Glutamatergic neuron (in vitro differentiated cells): ENCODE measurements at regions not wholly inside any gene's neighbourhood (a gene's known extent, or its start where the extent isn't known, plus 50 kb on each side); places are given as distances from the start of the nearest gene placed in this dataset.

ENCODE experiments used
- DNase-seq: peaks from one replicate; pipeline ENCODE4 v3.0.0; 2022
- H3K27ac Mint-ChIP-seq: one replicate; pipeline ENCODE4 v1.8.0; 2020; ENCODE audit warnings: mild to moderate bottlenecking, mixed read lengths, inconsistent platforms; ENCODE audit not compliant: unreplicated experiment
- H3K27me3 Mint-ChIP-seq: one replicate; pipeline ENCODE4 v1.8.0; 2020; ENCODE audit warnings: mild to moderate bottlenecking, moderate library complexity, mixed read lengths, inconsistent platforms; ENCODE audit not compliant: unreplicated experiment
- H3K36me3 Mint-ChIP-seq: one replicate; pipeline ENCODE4 v1.8.0; 2020; ENCODE audit warnings: mild to moderate bottlenecking, mixed read lengths, inconsistent platforms; ENCODE audit not compliant: unreplicated experiment
- H3K4me1 Mint-ChIP-seq: one replicate; pipeline ENCODE4 v1.8.0; 2020; ENCODE audit warnings: mild to moderate bottlenecking, low read depth, mixed read lengths, inconsistent platforms; ENCODE audit not compliant: unreplicated experiment
- H3K4me3 Mint-ChIP-seq: one replicate; pipeline ENCODE4 v1.8.0; 2020; ENCODE audit warnings: mild to moderate bottlenecking, mixed read lengths, inconsistent platforms; ENCODE audit not compliant: unreplicated experiment
- H3K9me3 Mint-ChIP-seq: one replicate; pipeline ENCODE4 v1.8.0; 2020; ENCODE audit warnings: mild to moderate bottlenecking, moderate library complexity, mixed read lengths, inconsistent platforms; ENCODE audit not compliant: unreplicated experiment
- CTCF ChIP-seq: fragments of 200-600 bp; sonication (generic); IDR thresholded peaks from one replicate; pipeline ENCODE4 v1.5.0; 2021; ENCODE audit not compliant: partially characterized antibody, unreplicated experiment

DNA sequence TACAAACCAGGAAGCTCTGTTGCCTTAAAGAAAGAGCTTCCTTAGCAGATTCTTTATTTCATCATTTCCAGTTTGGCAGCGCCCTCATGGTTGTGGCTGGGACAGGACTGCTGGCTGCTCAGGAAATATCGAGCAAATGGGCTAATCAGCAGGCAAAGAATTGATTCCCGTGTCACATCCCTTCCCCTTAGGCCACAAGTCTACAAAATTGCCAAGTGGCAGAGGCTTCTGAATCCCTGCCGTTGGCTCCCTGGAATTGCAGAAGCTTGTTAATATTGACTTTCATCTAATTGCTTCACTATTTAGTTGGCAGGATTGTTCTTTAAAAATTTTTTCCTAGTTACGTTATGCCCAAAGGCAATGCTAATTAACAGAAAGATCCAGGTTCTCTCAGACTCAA is 456.3 kb upstream of the ERCC4 start:
- TF ChIP-seq CTCF, result no peak
- H3K36me3 Mint-ChIP-seq, result no peaks in the 10 kb centered on the region
- no peaks in the 10 kb centered on the region for H3K27me3 Mint-ChIP-seq
- no peaks in the 10 kb centered on the region for H3K9me3 Mint-ChIP-seq
- no peaks in the 10 kb centered on the region for H3K4me1 Mint-ChIP-seq
- no peak overlapping the region for H3K27ac Mint-ChIP-seq
- DNase-seq, result no peak
- H3K4me3 Mint-ChIP-seq, result no peak overlapping the region

DNA sequence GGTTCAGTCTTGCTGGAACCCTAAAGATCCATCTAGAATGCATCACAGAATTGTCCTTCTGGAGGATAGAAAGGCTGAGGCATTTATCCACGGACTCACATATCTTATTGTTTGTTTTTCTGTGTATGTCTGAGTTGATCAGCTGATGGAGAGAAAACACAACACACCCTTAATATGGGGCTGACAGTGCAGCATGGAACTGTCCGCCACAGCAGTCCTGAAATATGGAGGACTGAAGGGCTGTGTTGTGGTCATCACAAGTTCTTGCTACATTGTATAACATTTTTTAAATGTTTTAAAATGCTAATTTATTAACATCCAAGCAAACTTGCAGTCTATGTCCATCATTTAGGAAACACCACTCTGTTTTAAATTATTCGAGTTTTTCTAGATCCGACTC is 448.9 kb upstream of the ERCC4 start:
- peaks cover 4% of the 10 kb centered on the region for H3K36me3 Mint-ChIP-seq
- no peak overlapping the region for H3K4me3 Mint-ChIP-seq
- H3K4me1 Mint-ChIP-seq, result no peaks in the 10 kb centered on the region
- no peak for DNase-seq
- TF ChIP-seq CTCF, result no peak
- no peaks in the 10 kb centered on the region for H3K9me3 Mint-ChIP-seq
- H3K27ac Mint-ChIP-seq, result no peak overlapping the region
- peaks cover 2% of the 10 kb centered on the region for H3K27me3 Mint-ChIP-seq

- H3K9me3 Mint-ChIP-seq, result no peaks in the 10 kb centered on the region
- no peaks in the 10 kb centered on the region for H3K27me3 Mint-ChIP-seq
- DNase-seq, result no peak
- no peak overlapping the region for H3K27ac Mint-ChIP-seq
- H3K36me3 Mint-ChIP-seq, result no peaks in the 10 kb centered on the region
- no peak for TF ChIP-seq CTCF
- no peak overlapping the region for H3K4me3 Mint-ChIP-seq
- H3K4me1 Mint-ChIP-seq, result no peaks in the 10 kb centered on the region
Observed at GRCh38 chr16:13478991-13479390, 441.0 kb upstream of the ERCC4 start.

DNA sequence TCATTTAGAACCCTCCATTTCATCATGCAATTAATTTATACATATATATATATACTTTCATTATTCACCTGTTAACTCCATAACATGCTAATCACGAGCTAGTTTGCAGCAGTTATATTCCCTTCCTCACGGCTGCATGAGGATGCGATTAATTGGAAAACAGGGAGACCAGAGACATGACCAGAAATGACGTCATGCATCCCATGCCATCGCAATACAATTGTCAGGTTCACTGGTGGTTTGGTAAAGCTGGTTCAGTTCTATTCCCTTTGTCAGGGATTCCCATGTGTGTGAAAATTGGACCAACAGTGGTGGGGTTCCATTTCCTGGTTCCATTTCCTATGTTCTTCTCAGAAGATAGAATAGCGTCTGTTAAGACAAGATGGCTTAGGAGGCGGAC is 440.4 kb upstream of the ERCC4 start:
- no peak for DNase-seq
- H3K4me1 Mint-ChIP-seq, result no peaks in the 10 kb centered on the region
- TF ChIP-seq CTCF, result no peak
- H3K9me3 Mint-ChIP-seq, result no peaks in the 10 kb centered on the region
- H3K27ac Mint-ChIP-seq, result no peak overlapping the region
- no peaks in the 10 kb centered on the region for H3K36me3 Mint-ChIP-seq
- no peak overlapping the region for H3K4me3 Mint-ChIP-seq
- no peaks in the 10 kb centered on the region for H3K27me3 Mint-ChIP-seq

- Mint-ChIP-seq H3K36me3 (no peaks in the 10 kb centered on the region), H3K27me3 (peaks cover 2% of the 10 kb centered on the region), H3K9me3 (no peaks in the 10 kb centered on the region), H3K4me1 (no peaks in the 10 kb centered on the region), H3K4me3 (no peak overlapping the region), H3K27ac (no peak overlapping the region)
- no peak for TF ChIP-seq CTCF
- no peak for DNase-seq
Observed at GRCh38 chr16:13480801-13481200, 439.2 kb upstream of the ERCC4 start.
